MCF 10A (cell line): ENCODE measurements at regions not wholly inside any gene's neighbourhood (a gene's known extent, or its start where the extent isn't known, plus 50 kb on each side); places are given as distances from the start of the nearest gene placed in this dataset.

ENCODE experiments used
- BruUV-seq: library from RNA; stranded (reverse); fragments of 400-500 nt; replicated peaks from 2 replicates; lab custom pipeline; 2021; lab: Mats Ljungman, UMichigan
- CTCF ChIA-PET: fragments of 300-600 bp; sonication (Branson Sonifier 250); formaldehyde crosslinking; extraction: SDS; loops from one replicate; lab custom pipeline; 2021; ENCODE audit warnings: antibody characterized with exemption, inconsistent platforms; lab: Yijun Ruan, JAX
- POLR2A ChIA-PET: fragments of 300-600, 350-650 bp; sonication (Branson Sonifier 250); formaldehyde crosslinking; extraction: SDS; loops from one replicate; lab custom pipeline; 2020; ENCODE audit warnings: antibody characterized with exemption, inconsistent platforms; lab: Yijun Ruan, JAX
- DNase-seq: peaks from one replicate; pipeline ENCODE4 v3.0.0-alpha.2; 2018; ENCODE audit not compliant: unreplicated experiment
- H3K27ac Mint-ChIP-seq: one replicate; pipeline ENCODE4 v1.8.0; 2022; ENCODE audit warnings: mild to moderate bottlenecking, low read depth, mixed read lengths; ENCODE audit not compliant: unreplicated experiment
- H3K27me3 Mint-ChIP-seq: one replicate; pipeline ENCODE4 v1.8.0; 2022; ENCODE audit warnings: mixed read lengths; ENCODE audit not compliant: insufficient read depth, unreplicated experiment
- H3K36me3 Mint-ChIP-seq: one replicate; pipeline ENCODE4 v1.8.0; 2022; ENCODE audit warnings: mild to moderate bottlenecking, moderate library complexity, mixed read lengths; ENCODE audit not compliant: insufficient read depth, unreplicated experiment
- H3K4me1 Mint-ChIP-seq: one replicate; pipeline ENCODE4 v1.8.0; 2022; ENCODE audit warnings: mixed read lengths; ENCODE audit not compliant: insufficient read depth, unreplicated experiment
- H3K4me3 Mint-ChIP-seq: one replicate; pipeline ENCODE4 v1.8.0; 2022; ENCODE audit warnings: mild to moderate bottlenecking, moderate library complexity, mixed read lengths; ENCODE audit not compliant: unreplicated experiment
- H3K9me3 Mint-ChIP-seq: one replicate; pipeline ENCODE4 v1.8.0; 2022; ENCODE audit warnings: mixed read lengths; ENCODE audit not compliant: unreplicated experiment
- CTCF ChIP-seq: fragments of 200-600 bp; IDR thresholded peaks from one replicate; pipeline ENCODE4 v1.8.0; 2022; ENCODE audit warnings: antibody characterized with exemption, mild to moderate bottlenecking; ENCODE audit not compliant: unreplicated experiment
- intact Hi-C: fragments of 100-400 bp; cut with micrococcal nuclease; formaldehyde crosslinking; loops from 2 replicates; pipeline ENCODE4 v1.14.1; 2022

GRCh38 chr9:136609160-136609475 is 53.6 kb upstream of the EGFL7 start:
- peaks cover 11% of the 10 kb centered on the region for H3K27me3 Mint-ChIP-seq

GRCh38 chr9:136608348-136609159 is 54.2 kb upstream of the EGFL7 start:
- no peak overlapping the region for H3K27ac Mint-ChIP-seq
- peaks cover 11% of the 10 kb centered on the region for H3K27me3 Mint-ChIP-seq
- DNase-seq: no peak
- no TSS peak for BruUV-seq
- no peak overlapping the region for H3K4me3 Mint-ChIP-seq
- H3K36me3 Mint-ChIP-seq: no peaks in the 10 kb centered on the region
- CTCF ChIA-PET: interaction anchor here (1.0 to 1.3 kb wide), 2 partner anchors 9 to 17 kb away, joined by 3 read pairs; no protein-coding TSS in a partner anchor
- POLR2A ChIA-PET: interaction anchor here (1.1 to 1.2 kb wide), 2 partner anchors 11 to 43 kb away, joined by 3 to 6 read pairs; no protein-coding TSS in a partner anchor
- TF ChIP-seq CTCF: no peak
- intact Hi-C loops: no loop called here
- H3K9me3 Mint-ChIP-seq: no peaks in the 10 kb centered on the region
- no peaks in the 10 kb centered on the region for H3K4me1 Mint-ChIP-seq

More at GRCh38 chr9:136609160-136609475, 53.6 kb upstream of the EGFL7 start:
- Mint-ChIP-seq H3K4me3 (no peak overlapping the region), H3K27ac (no peak overlapping the region), H3K9me3 (no peaks in the 10 kb centered on the region), H3K36me3 (no peaks in the 10 kb centered on the region), H3K4me1 (no peaks in the 10 kb centered on the region)
- BruUV-seq: no TSS peak
- ChIA-PET CTCF (no interaction called here), POLR2A (interaction anchor here (1.1 kb wide), 1 partner anchor 44 kb away, joined by 3 read pairs; no protein-coding TSS in a partner anchor)
- DNase-seq: no peak
- intact Hi-C loops: no loop called here
- no peak for TF ChIP-seq CTCF

- CTCF ChIA-PET: interaction anchor here (0.7 to 1.6 kb wide), 3 partner anchors 10 to 120 kb away, joined by 3 to 4 read pairs (median 4); no protein-coding TSS in a partner anchor
Measured at GRCh38 chr9:136607334-136607919, 55.3 kb upstream of the EGFL7 start.

More at GRCh38 chr9:136607334-136607919, 55.3 kb upstream of the EGFL7 start:
- Mint-ChIP-seq H3K36me3 (no peaks in the 10 kb centered on the region), H3K27me3 (peaks cover 11% of the 10 kb centered on the region), H3K27ac (no peak overlapping the region), H3K9me3 (no peaks in the 10 kb centered on the region), H3K4me1 (no peaks in the 10 kb centered on the region), H3K4me3 (no peak overlapping the region)
- POLR2A ChIA-PET: interaction anchor here (0.9 to 1.2 kb wide), 3 partner anchors 12 to 49 kb away, joined by 3 to 6 read pairs (median 3); no protein-coding TSS in a partner anchor
- no TSS peak for BruUV-seq
- intact Hi-C loops: no loop called here
- DNase-seq: no peak
- no peak for TF ChIP-seq CTCF
